ENCODE measurements at regions not wholly inside any gene's neighbourhood (a gene's known extent, or its start where the extent isn't known, plus 50 kb on each side); places are given as distances from the start of the nearest gene placed in this dataset.

GRCh38 chr9:105039175-105039799 is 111.3 kb upstream of the ABCA1 start:
- no peak overlapping the region for H3K4me2 ChIP-seq (ENCODE audit: low read length)
- H2AFZ ChIP-seq (ENCODE audit: low read length): no peak overlapping the region

GRCh38 chr9:105043370-105043936 is 115.5 kb upstream of the ABCA1 start:
- peaks cover 5% of the 10 kb centered on the region; the same call in 1 of the 2 replicates for H3K27me3 ChIP-seq (ENCODE audit: insufficient read depth, low read length)
- H3K4me2 ChIP-seq (ENCODE audit: low read length): no peak overlapping the region
- no peak overlapping the region for H3K9ac ChIP-seq (ENCODE audit: low read length)
- no peak overlapping the region for H2AFZ ChIP-seq (ENCODE audit: low read length)
- H3K27ac ChIP-seq (ENCODE audit: low read depth, low read length, poor library complexity, severe bottlenecking): no peak overlapping the region
- H3K79me2 ChIP-seq (ENCODE audit: insufficient read depth, low read length): no peaks in the 10 kb centered on the region
- no peak for TF ChIP-seq EZH2 (IDR thresholded peaks at IDR 0.05; ENCODE audit: borderline replicate concordance, low read length)
- no peak for TF ChIP-seq CTCF (IDR thresholded peaks at IDR 0.05; ENCODE audit: low read length)
- H3K9me3 ChIP-seq (ENCODE audit: low read length): no peaks in the 10 kb centered on the region
- peaks cover 7% of the 10 kb centered on the region for H3K4me1 ChIP-seq (ENCODE audit: insufficient read depth, low read length, severe bottlenecking)
- no peaks in the 10 kb centered on the region for H3K9me2 ChIP-seq (ENCODE audit: low read depth, low read length)
- no peak overlapping the region for H3K4me3 ChIP-seq (ENCODE audit: low read depth, low read length, poor library complexity, severe bottlenecking)
- H4K20me1 ChIP-seq (ENCODE audit: insufficient read depth, low read length): no peaks in the 10 kb centered on the region
- no peaks in the 10 kb centered on the region for H3K36me3 ChIP-seq (ENCODE audit: insufficient read depth, low read length)
- no peaks in the 10 kb centered on the region for H3F3A ChIP-seq (ENCODE audit: insufficient read depth, low read length)

More at GRCh38 chr9:105039175-105039799, 111.3 kb upstream of the ABCA1 start:
- Histone ChIP-seq H3K27me3 (ENCODE audit: insufficient read depth, low read length) (peaks cover 3% of the 10 kb centered on the region; the same call in 1 of the 2 replicates), H3K9me2 (ENCODE audit: low read depth, low read length) (no peaks in the 10 kb centered on the region), H4K20me1 (ENCODE audit: insufficient read depth, low read length) (no peaks in the 10 kb centered on the region), H3K36me3 (ENCODE audit: insufficient read depth, low read length) (no peaks in the 10 kb centered on the region), H3K9ac (ENCODE audit: low read length) (no peak overlapping the region), H3K79me2 (ENCODE audit: insufficient read depth, low read length) (no peaks in the 10 kb centered on the region), H3K4me3 (ENCODE audit: low read depth, low read length, poor library complexity, severe bottlenecking) (no peak overlapping the region), H3K4me1 (ENCODE audit: insufficient read depth, low read length, severe bottlenecking) (peaks cover 7% of the 10 kb centered on the region), H3K9me3 (ENCODE audit: low read length) (no peaks in the 10 kb centered on the region), H3F3A (ENCODE audit: insufficient read depth, low read length) (no peaks in the 10 kb centered on the region), H3K27ac (ENCODE audit: low read depth, low read length, poor library complexity, severe bottlenecking) (no peak overlapping the region)
- TF ChIP-seq EZH2 (IDR thresholded peaks at IDR 0.05; ENCODE audit: borderline replicate concordance, low read length): no peak
- no peak for TF ChIP-seq CTCF (IDR thresholded peaks at IDR 0.05; ENCODE audit: low read length)

- TF ChIP-seq CTCF (IDR thresholded peaks at IDR 0.05; ENCODE audit: low read length): no peak
- Histone ChIP-seq H3K9ac (ENCODE audit: low read length) (no peak overlapping the region), H4K20me1 (ENCODE audit: insufficient read depth, low read length) (no peaks in the 10 kb centered on the region), H2AFZ (ENCODE audit: low read length) (no peak overlapping the region), H3K9me2 (ENCODE audit: low read depth, low read length) (no peaks in the 10 kb centered on the region), H3K9me3 (ENCODE audit: low read length) (no peaks in the 10 kb centered on the region), H3K79me2 (ENCODE audit: insufficient read depth, low read length) (no peaks in the 10 kb centered on the region), H3K4me3 (ENCODE audit: low read depth, low read length, poor library complexity, severe bottlenecking) (no peak overlapping the region), H3K4me1 (ENCODE audit: insufficient read depth, low read length, severe bottlenecking) (peaks cover under 1% of the 10 kb centered on the region), H3K27me3 (ENCODE audit: insufficient read depth, low read length) (peaks cover 5% of the 10 kb centered on the region; the same call in 1 of the 2 replicates), H3K4me2 (ENCODE audit: low read length) (no peak overlapping the region), H3K36me3 (ENCODE audit: insufficient read depth, low read length) (no peaks in the 10 kb centered on the region), H3F3A (ENCODE audit: insufficient read depth, low read length) (no peaks in the 10 kb centered on the region), H3K27ac (ENCODE audit: low read depth, low read length, poor library complexity, severe bottlenecking) (no peak overlapping the region)
Observed at GRCh38 chr9:105044518-105044917, 116.6 kb upstream of the ABCA1 start.
